ENCODE measurements at regions not wholly inside any gene's neighbourhood (a gene's known extent, or its start where the extent isn't known, plus 50 kb on each side); places are given as distances from the start of the nearest gene placed in this dataset.

DNA sequence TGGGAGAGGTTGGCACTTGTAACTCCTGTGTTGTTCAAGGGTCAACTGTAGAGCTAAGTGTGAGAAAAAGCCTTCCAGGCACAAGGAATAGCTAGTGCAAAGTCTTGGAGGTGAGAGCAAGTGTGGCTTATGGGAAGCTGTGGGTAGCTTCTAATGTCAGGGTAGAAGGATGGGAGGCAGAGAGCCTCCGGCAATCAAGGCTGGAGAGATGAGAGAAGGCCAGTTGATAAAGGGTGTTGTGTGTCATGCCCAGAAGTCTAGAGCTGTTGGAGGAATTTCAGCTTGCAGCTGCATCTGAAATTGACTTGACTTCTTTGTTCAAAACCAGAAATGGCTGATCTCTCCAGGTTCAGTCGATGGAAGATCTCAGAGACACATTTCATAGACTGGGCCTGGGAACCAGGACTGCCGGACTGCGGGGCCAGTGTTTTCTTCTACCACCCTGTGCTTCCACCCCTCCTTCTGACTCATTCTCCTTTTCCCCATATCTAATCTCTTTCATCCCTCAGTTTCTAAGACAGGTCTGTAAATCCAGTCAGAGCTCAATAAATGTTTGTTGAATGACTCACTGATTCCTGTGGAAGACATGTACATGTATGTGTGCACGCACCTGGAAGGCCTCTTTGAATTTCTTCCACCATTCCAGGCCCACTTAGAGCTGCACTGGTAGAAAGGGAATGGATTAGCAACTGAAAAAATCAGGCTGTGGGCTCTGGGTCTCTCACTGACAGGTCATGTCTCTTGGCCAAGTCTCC, 67.8 kb upstream of the KLF4 start:
- TF ChIP-seq BCL11A (tag by site-specific recombination; IDR thresholded peaks at IDR 0.05; ENCODE audit: low read depth) (no peak), ZNF670 (tag by site-specific recombination; IDR thresholded peaks at IDR 0.05; ENCODE audit: low read depth) (no peak), PATZ1 (tag by site-specific recombination; IDR thresholded peaks at IDR 0.05) (no peak), ZFP69B (tag by site-specific recombination; IDR thresholded peaks at IDR 0.05) (no peak)
- TF ChIP-seq, protein P1, sequence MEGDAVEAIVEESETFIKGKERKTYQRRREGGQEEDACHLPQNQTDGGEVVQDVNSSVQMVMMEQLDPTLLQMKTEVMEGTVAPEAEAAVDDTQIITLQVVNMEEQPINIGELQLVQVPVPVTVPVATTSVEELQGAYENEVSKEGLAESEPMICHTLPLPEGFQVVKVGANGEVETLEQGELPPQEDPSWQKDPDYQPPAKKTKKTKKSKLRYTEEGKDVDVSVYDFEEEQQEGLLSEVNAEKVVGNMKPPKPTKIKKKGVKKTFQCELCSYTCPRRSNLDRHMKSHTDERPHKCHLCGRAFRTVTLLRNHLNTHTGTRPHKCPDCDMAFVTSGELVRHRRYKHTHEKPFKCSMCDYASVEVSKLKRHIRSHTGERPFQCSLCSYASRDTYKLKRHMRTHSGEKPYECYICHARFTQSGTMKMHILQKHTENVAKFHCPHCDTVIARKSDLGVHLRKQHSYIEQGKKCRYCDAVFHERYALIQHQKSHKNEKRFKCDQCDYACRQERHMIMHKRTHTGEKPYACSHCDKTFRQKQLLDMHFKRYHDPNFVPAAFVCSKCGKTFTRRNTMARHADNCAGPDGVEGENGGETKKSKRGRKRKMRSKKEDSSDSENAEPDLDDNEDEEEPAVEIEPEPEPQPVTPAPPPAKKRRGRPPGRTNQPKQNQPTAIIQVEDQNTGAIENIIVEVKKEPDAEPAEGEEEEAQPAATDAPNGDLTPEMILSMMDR (tag by site-specific recombination; IDR thresholded peaks at IDR 0.05): no peak
